Stimulated activated CD4-positive, alpha-beta T cell treated with anti-CD3 and anti-CD28 coated beads, Interleukin-1b, Interleukin-23, amount 100 ng/mL, for 4 hours (primary cell): ENCODE measurements at regions not wholly inside any gene's neighbourhood (a gene's known extent, or its start where the extent isn't known, plus 50 kb on each side); places are given as distances from the start of the nearest gene placed in this dataset.

Source experiments
- DNase-seq, 2 donors: peaks; one replicate each; pipeline ENCODE4 v3.0.0-alpha.2; 2020; ENCODE audit warnings: low read depth in 2 of 2

GRCh38 chr12:87160848-87161601, 868.2 kb downstream of the C12orf50 start:
- DNase-seq, result no peak

- no peak for DNase-seq
These were observed 871.4 kb downstream of the C12orf50 start for GRCh38 chr12:87157791-87158190.

GRCh38 chr12:87155621-87156020, 873.6 kb downstream of the C12orf50 start:
- no peak for DNase-seq

- no peak for DNase-seq
These were observed 876.2 kb downstream of the C12orf50 start for GRCh38 chr12:87152841-87153528.

GRCh38 chr12:87152075-87152474, 877.1 kb downstream of the C12orf50 start:
- DNase-seq, result no peak

GRCh38 chr12:87150969-87151662, 878.1 kb downstream of the C12orf50 start:
- no peak for DNase-seq

GRCh38 chr12:87142342-87142741, 886.2 kb upstream of the MGAT4C start:
- no peak for DNase-seq

- no peak for DNase-seq
These were observed 884.9 kb upstream of the MGAT4C start for GRCh38 chr12:87141091-87141490.

- no peak for DNase-seq
These were observed 884.1 kb upstream of the MGAT4C start for GRCh38 chr12:87140262-87140661.

- no peak for DNase-seq
These were observed 881.0 kb upstream of the MGAT4C start for GRCh38 chr12:87137220-87137619.

GRCh38 chr12:87136330-87136976, 880.3 kb upstream of the MGAT4C start:
- DNase-seq, result no peak

- DNase-seq, result no peak
These were observed 871.1 kb upstream of the MGAT4C start for GRCh38 chr12:87127272-87127671.

GRCh38 chr12:87121896-87122295, 865.7 kb upstream of the MGAT4C start:
- DNase-seq, result no peak

- DNase-seq, result no peak
These were observed 864.2 kb upstream of the MGAT4C start for GRCh38 chr12:87120440-87120839.

GRCh38 chr12:87119713-87120112, 863.5 kb upstream of the MGAT4C start:
- DNase-seq, result no peak

GRCh38 chr12:87117526-87117925, 861.3 kb upstream of the MGAT4C start:
- no peak for DNase-seq

- no peak for DNase-seq
These were observed 860.6 kb upstream of the MGAT4C start for GRCh38 chr12:87116780-87117179.

- no peak for DNase-seq
These were observed 856.6 kb upstream of the MGAT4C start for GRCh38 chr12:87112571-87113345.

GRCh38 chr12:87107766-87108165, 851.6 kb upstream of the MGAT4C start:
- DNase-seq, result no peak

- DNase-seq, result no peak
These were observed 851.1 kb upstream of the MGAT4C start for GRCh38 chr12:87107270-87107669.

- no peak for DNase-seq
These were observed 839.9 kb upstream of the MGAT4C start for GRCh38 chr12:87096082-87096585.
